Peyer's patch (tissue), 4 donors: ENCODE measurements at regions not wholly inside any gene's neighbourhood (a gene's known extent, or its start where the extent isn't known, plus 50 kb on each side); places are given as distances from the start of the nearest gene placed in this dataset.

Experiments used
- POLR2A ChIP-seq, 2 donors: fragments of 450-650 bp; IDR thresholded peaks; one replicate each; pipeline ENCODE4 v1.5.1; 2017; ENCODE audit warnings: antibody characterized with exemption in 2 of 2, mild to moderate bottlenecking in 2 of 2, moderate library complexity in 2 of 2
- TF ChIP-seq, protein P1 (sequence below), 6 experiments: fragments of 450-650 bp in 4 of 6; fragments of 200-600 bp in 2 of 6; sonication (generic) in 1 of 6; IDR thresholded peaks; one replicate each; pipeline ENCODE4 v1.5.1; 2017 to 2019; ENCODE audit warnings: antibody characterized with exemption in 6 of 6, mild to moderate bottlenecking in 3 of 6, moderate library complexity in 1 of 6

DNA sequence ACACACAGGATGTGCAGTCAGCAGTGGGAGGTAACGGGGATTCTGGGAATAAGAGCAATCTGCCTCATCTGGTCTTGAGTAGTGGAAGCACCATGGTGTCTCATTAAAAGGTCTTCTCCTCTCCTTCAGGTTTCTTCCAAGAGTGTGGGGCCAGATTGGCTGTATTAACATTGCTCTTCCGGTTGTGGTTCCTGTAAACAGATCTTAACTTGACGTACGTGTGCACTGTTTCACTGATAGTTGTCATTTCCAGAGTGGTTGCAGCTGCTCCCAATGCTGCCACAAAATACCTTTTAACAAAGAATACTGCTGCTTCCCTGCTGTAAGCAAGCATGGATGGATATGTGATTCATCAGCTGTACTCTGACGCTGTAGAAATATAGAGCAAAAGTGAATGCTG lies 1443.4 kb upstream of the TENM3 start:
- TF ChIP-seq POLR2A (IDR thresholded peaks at IDR 0.05) = no peak
- TF ChIP-seq, protein P1, sequence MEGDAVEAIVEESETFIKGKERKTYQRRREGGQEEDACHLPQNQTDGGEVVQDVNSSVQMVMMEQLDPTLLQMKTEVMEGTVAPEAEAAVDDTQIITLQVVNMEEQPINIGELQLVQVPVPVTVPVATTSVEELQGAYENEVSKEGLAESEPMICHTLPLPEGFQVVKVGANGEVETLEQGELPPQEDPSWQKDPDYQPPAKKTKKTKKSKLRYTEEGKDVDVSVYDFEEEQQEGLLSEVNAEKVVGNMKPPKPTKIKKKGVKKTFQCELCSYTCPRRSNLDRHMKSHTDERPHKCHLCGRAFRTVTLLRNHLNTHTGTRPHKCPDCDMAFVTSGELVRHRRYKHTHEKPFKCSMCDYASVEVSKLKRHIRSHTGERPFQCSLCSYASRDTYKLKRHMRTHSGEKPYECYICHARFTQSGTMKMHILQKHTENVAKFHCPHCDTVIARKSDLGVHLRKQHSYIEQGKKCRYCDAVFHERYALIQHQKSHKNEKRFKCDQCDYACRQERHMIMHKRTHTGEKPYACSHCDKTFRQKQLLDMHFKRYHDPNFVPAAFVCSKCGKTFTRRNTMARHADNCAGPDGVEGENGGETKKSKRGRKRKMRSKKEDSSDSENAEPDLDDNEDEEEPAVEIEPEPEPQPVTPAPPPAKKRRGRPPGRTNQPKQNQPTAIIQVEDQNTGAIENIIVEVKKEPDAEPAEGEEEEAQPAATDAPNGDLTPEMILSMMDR (IDR thresholded peaks at IDR 0.05) = no peak
